Ishikawa (cell line): ENCODE measurements at regions not wholly inside any gene's neighbourhood (a gene's known extent, or its start where the extent isn't known, plus 50 kb on each side); places are given as distances from the start of the nearest gene placed in this dataset.

Experiments used
- CEBPB ChIP-seq: IDR thresholded peaks from 2 replicates; pipeline ENCODE4 v1.6.1; 2012
- CREB1 ChIP-seq: IDR thresholded peaks from 2 replicates; pipeline ENCODE4 v1.6.1; 2012; ENCODE audit warnings: low read depth
- EGR1 ChIP-seq: IDR thresholded peaks from 2 replicates; pipeline ENCODE4 v1.6.1; 2012
- EP300 ChIP-seq: IDR thresholded peaks from 2 replicates; pipeline ENCODE4 v1.6.1; 2012; ENCODE audit warnings: borderline replicate concordance
- FOXM1 ChIP-seq: IDR thresholded peaks from 2 replicates; pipeline ENCODE4 v1.6.1; 2012; ENCODE audit warnings: low read depth, borderline replicate concordance
- NFIC ChIP-seq: IDR thresholded peaks from 2 replicates; pipeline ENCODE4 v1.6.1; 2012
- RAD21 ChIP-seq: IDR thresholded peaks from 2 replicates; pipeline ENCODE4 v1.6.1; 2012; ENCODE audit warnings: low read depth
- TAF1 ChIP-seq: IDR thresholded peaks from 2 replicates; pipeline ENCODE4 v1.6.1; 2012; ENCODE audit warnings: low read depth, mild to moderate bottlenecking
- TCF12 ChIP-seq: IDR thresholded peaks from 2 replicates; pipeline ENCODE4 v1.6.1; 2012; ENCODE audit warnings: low read depth
- TEAD4 ChIP-seq: IDR thresholded peaks from 2 replicates; pipeline ENCODE4 v1.6.1; 2012
- USF1 ChIP-seq: IDR thresholded peaks from 2 replicates; pipeline ENCODE4 v1.6.1; 2012
- YY1 ChIP-seq: IDR thresholded peaks from 2 replicates; pipeline ENCODE4 v1.6.1; 2012; ENCODE audit warnings: low read depth
- ZBTB7A ChIP-seq: IDR thresholded peaks from 2 replicates; pipeline ENCODE4 v1.6.1; 2012; ENCODE audit warnings: low read depth
- TF ChIP-seq, protein P1 (sequence below): IDR thresholded peaks from 2 replicates; pipeline ENCODE4 v1.6.1; 2012
- TF ChIP-seq, protein P2 (sequence below): IDR thresholded peaks from 2 replicates; pipeline ENCODE4 v1.6.1; 2012; ENCODE audit warnings: low read depth, mild to moderate bottlenecking

DNA sequence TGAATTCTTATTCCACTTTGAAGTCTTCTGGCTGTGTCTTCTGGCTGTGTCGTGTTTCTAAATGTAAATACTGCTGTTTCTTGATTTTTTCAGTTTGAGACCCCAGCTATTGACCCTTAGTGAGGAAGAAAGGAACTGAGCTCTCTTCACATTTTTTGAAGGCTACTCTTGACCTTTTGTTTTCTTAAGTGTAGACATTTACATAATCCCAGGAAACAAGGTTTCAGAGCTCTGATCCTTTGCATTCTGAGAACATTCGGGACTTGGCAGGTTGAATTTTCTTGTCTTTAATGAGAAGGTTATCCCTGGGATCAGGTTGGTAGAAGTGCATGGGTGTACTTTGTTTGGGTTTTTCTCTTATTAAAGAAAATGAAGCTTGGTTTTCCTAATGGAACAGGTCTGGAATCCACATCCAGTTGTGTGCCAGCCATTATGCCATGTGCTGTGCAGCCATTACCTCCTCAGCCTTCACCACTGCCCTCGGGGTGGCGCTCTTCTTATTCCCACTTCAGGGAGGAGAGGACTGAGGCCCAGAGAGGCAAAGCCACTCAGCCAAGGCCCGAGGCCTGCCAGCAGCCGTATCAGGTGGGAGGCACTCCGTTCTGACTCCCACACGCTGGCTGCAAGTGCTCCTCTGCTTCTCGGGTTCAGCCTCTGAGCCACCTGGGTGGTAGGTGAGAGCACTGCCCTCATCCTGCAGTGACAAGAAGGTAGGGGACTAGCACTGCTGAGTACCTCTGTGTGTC lies 120.9 kb downstream of the BEGAIN start:
- TF ChIP-seq ZBTB7A (no peak), RAD21 (no peak), TEAD4 (no peak), YY1 (no peak), CREB1 (no peak), USF1 (no peak), FOXM1 (no peak), EP300 (no peak)
- TF ChIP-seq, protein P1, sequence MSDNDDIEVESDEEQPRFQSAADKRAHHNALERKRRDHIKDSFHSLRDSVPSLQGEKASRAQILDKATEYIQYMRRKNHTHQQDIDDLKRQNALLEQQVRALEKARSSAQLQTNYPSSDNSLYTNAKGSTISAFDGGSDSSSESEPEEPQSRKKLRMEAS: no peak

DNA sequence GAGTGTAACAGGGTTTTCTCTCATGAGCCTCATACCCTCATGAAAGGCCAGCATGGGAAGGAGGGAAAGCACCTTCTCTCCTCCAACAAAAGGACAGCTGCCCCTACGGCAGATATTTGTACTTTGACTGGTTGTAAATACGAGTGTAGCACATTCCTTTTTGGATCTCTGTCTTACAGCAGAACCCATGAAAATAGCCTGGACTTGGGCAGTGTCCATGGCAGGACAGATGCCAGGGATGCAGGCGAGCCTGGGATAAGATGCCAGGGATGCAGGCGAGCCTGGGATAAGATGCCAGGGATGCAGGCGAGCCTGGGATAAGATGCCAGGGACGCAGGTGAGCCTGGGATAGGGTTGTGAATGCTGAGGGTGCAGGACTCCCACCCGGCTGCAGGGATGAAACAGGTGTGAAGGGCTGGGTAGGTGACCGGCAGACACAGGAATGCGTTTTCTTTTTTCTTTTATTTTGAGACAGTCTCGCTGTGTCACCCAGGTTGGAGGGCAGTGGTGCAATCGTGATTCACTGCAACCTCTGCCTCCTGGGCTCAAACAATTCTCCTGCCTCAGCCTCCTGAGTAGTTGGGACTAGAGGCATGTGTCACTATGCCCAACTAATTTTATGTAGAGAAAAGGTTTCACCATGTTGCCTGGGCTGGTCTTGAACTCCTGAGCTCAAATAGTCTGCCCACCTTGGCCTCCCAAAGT lies 120.0 kb downstream of the BEGAIN start:
- TF ChIP-seq EGR1: no peak
- TF ChIP-seq TEAD4: no peak
- TF ChIP-seq, protein P1: no peak
- no peak for TF ChIP-seq ZBTB7A
- TF ChIP-seq, protein P2, sequence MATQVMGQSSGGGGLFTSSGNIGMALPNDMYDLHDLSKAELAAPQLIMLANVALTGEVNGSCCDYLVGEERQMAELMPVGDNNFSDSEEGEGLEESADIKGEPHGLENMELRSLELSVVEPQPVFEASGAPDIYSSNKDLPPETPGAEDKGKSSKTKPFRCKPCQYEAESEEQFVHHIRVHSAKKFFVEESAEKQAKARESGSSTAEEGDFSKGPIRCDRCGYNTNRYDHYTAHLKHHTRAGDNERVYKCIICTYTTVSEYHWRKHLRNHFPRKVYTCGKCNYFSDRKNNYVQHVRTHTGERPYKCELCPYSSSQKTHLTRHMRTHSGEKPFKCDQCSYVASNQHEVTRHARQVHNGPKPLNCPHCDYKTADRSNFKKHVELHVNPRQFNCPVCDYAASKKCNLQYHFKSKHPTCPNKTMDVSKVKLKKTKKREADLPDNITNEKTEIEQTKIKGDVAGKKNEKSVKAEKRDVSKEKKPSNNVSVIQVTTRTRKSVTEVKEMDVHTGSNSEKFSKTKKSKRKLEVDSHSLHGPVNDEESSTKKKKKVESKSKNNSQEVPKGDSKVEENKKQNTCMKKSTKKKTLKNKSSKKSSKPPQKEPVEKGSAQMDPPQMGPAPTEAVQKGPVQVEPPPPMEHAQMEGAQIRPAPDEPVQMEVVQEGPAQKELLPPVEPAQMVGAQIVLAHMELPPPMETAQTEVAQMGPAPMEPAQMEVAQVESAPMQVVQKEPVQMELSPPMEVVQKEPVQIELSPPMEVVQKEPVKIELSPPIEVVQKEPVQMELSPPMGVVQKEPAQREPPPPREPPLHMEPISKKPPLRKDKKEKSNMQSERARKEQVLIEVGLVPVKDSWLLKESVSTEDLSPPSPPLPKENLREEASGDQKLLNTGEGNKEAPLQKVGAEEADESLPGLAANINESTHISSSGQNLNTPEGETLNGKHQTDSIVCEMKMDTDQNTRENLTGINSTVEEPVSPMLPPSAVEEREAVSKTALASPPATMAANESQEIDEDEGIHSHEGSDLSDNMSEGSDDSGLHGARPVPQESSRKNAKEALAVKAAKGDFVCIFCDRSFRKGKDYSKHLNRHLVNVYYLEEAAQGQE: no peak
- no peak for TF ChIP-seq USF1
- TF ChIP-seq EP300: no peak
- no peak for TF ChIP-seq YY1
- TF ChIP-seq FOXM1: no peak
- TF ChIP-seq CEBPB: no peak
- no peak for TF ChIP-seq TAF1
- no peak for TF ChIP-seq TCF12
- TF ChIP-seq CREB1: no peak
- no peak for TF ChIP-seq RAD21
- no peak for TF ChIP-seq NFIC

- TF ChIP-seq EGR1 (no peak), TCF12 (no peak), CREB1 (no peak), USF1 (no peak), NFIC (no peak), TEAD4 (no peak), CEBPB (no peak), RAD21 (no peak)
- TF ChIP-seq, protein P2: no peak
- TF ChIP-seq, protein P1: no peak
These were observed 119.3 kb downstream of the BEGAIN start for GRCh38 chr14:100467939-100468338.

DNA sequence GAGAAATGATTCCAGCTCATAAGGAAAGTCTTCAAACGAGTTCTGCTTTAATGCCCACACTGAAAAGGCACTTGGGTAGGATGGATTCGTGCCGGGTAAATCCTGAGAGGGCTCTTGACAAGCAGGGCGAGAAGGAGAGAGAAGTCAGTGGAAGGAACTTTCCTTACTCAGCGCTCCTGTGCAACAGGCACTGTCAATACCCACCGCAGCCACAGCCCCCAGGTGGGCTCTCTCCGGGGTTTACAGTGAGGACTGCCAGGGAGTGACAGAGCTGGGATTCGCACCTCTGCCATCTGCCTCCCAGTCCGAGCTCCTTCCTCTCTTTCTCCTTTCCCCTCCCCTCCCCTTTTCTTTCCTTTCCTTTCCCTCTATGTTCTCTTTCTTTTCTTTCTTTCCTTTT lies 118.7 kb downstream of the BEGAIN start:
- TF ChIP-seq ZBTB7A (no peak), TCF12 (no peak), EGR1 (no peak), RAD21 (no peak), YY1 (no peak), USF1 (no peak), NFIC (no peak), EP300 (no peak), FOXM1 (no peak), TAF1 (no peak), CEBPB (no peak), TEAD4 (no peak), CREB1 (no peak)
- TF ChIP-seq, protein P2: no peak
- TF ChIP-seq, protein P1: no peak
